H7 (cell line): ENCODE measurements at regions not wholly inside any gene's neighbourhood (a gene's known extent, or its start where the extent isn't known, plus 50 kb on each side); places are given as distances from the start of the nearest gene placed in this dataset.

Experiments used
- DNase-seq: peaks from one replicate; pipeline ENCODE4 v3.0.0; 2012
- H3K27me3 ChIP-seq: 2 replicates; pipeline ENCODE4 v1.6.0; 2011; ENCODE audit warnings: mild to moderate bottlenecking, low read length; ENCODE audit not compliant: control insufficient read depth, insufficient read depth
- H3K36me3 ChIP-seq: replicated peaks from 2 replicates; pipeline ENCODE4 v1.5.1; 2011; ENCODE audit warnings: low read length; ENCODE audit not compliant: control insufficient read depth, insufficient read depth
- H3K4me3 ChIP-seq: 2 replicates; pipeline ENCODE4 v1.5.1; 2011; ENCODE audit warnings: low read depth, mild to moderate bottlenecking, control low read depth, low read length, moderate library complexity; ENCODE audit not compliant: insufficient read depth

- Histone ChIP-seq H3K27me3 (no peaks in the 10 kb centered on the region), H3K4me3 (no peak overlapping the region), H3K36me3 (no peaks in the 10 kb centered on the region)
- DNase-seq: peak; percentile 75
These were observed 52.0 kb upstream of the RNU6-8 start for GRCh38 chr14:32254952-32255679.

GRCh38 chr14:32255789-32256188 is 52.7 kb upstream of the RNU6-8 start:
- no peaks in the 10 kb centered on the region for H3K36me3 ChIP-seq
- no peak overlapping the region for H3K4me3 ChIP-seq
- no peak for DNase-seq
- no peaks in the 10 kb centered on the region for H3K27me3 ChIP-seq

GRCh38 chr14:32256576-32256975 is 53.5 kb upstream of the RNU6-8 start:
- Histone ChIP-seq H3K27me3 (no peaks in the 10 kb centered on the region), H3K36me3 (no peaks in the 10 kb centered on the region)
- DNase-seq: no peak

GRCh38 chr14:32258336-32258993 is 55.4 kb upstream of the RNU6-8 start:
- no peak overlapping the region for H3K4me3 ChIP-seq
- H3K27me3 ChIP-seq: no peaks in the 10 kb centered on the region
- H3K36me3 ChIP-seq: no peaks in the 10 kb centered on the region; the same call in 1 of the 2 replicates
- no peak for DNase-seq

More at GRCh38 chr14:32256576-32256975, 53.5 kb upstream of the RNU6-8 start:
- no peak overlapping the region for H3K4me3 ChIP-seq

GRCh38 chr14:32259368-32260013 is 56.4 kb upstream of the RNU6-8 start:
- Histone ChIP-seq H3K4me3 (no peak overlapping the region), H3K36me3 (no peaks in the 10 kb centered on the region; the same call in 1 of the 2 replicates), H3K27me3 (no peaks in the 10 kb centered on the region)
- DNase-seq: peak; percentile 33

GRCh38 chr14:32263939-32264567 is 61.0 kb upstream of the RNU6-8 start:
- H3K36me3 ChIP-seq: no peaks in the 10 kb centered on the region; the same call in 1 of the 2 replicates
- H3K4me3 ChIP-seq: no peak overlapping the region
- no peak for DNase-seq
- no peaks in the 10 kb centered on the region for H3K27me3 ChIP-seq

GRCh38 chr14:32265584-32265983 is 62.5 kb upstream of the RNU6-8 start:
- no peak for DNase-seq
- Histone ChIP-seq H3K36me3 (no peaks in the 10 kb centered on the region; the same call in 1 of the 2 replicates), H3K4me3 (no peak overlapping the region), H3K27me3 (no peaks in the 10 kb centered on the region)

GRCh38 chr14:32277998-32278397 is 51.1 kb upstream of the AKAP6 start:
- no peak for DNase-seq
- Histone ChIP-seq H3K4me3 (no peak overlapping the region), H3K36me3 (no peaks in the 10 kb centered on the region), H3K27me3 (no peaks in the 10 kb centered on the region)
